Adipocyte (in vitro differentiated cells): ENCODE measurements at regions not wholly inside any gene's neighbourhood (a gene's known extent, or its start where the extent isn't known, plus 50 kb on each side); places are given as distances from the start of the nearest gene placed in this dataset.
"Not testable (repeated sequence)": the region's sequence is repeated elsewhere in the genome, so short reads cannot be mapped to it uniquely, and the experiment has no call there.

Experiments
- DNase-seq: peaks from one replicate; pipeline ENCODE4 v3.0.0-alpha.2; 2015; ENCODE audit warnings: low read depth
- H3K27me3 ChIP-seq: replicated peaks from 2 replicates; pipeline ENCODE4 v1.7.0; 2013; ENCODE audit warnings: mild to moderate bottlenecking, low read length, moderate library complexity; ENCODE audit not compliant: control insufficient read depth, insufficient read depth
- H3K36me3 ChIP-seq: 2 replicates; pipeline ENCODE4 v1.7.0; 2013; ENCODE audit warnings: low read length, mild to moderate bottlenecking, moderate library complexity; ENCODE audit not compliant: control insufficient read depth, insufficient read depth, severe bottlenecking
- H3K4me1 ChIP-seq: 2 replicates; pipeline ENCODE4 v1.7.0; 2013; ENCODE audit warnings: mild to moderate bottlenecking, low read length, moderate library complexity; ENCODE audit not compliant: control insufficient read depth, insufficient read depth
- H3K4me3 ChIP-seq: 2 replicates; pipeline ENCODE4 v1.7.0; 2013; ENCODE audit warnings: mild to moderate bottlenecking, low read length, moderate library complexity
- H3K9ac ChIP-seq: 2 replicates; pipeline ENCODE4 v1.7.0; 2013; ENCODE audit warnings: mild to moderate bottlenecking, low read length, moderate library complexity
- H3K9me3 ChIP-seq: 2 replicates; pipeline ENCODE4 v1.7.0; 2013; ENCODE audit warnings: mild to moderate bottlenecking, low read length, moderate library complexity; ENCODE audit not compliant: control insufficient read depth

- not testable (repeated sequence) for H3K4me1 ChIP-seq, H3K4me3 ChIP-seq, H3K27me3 ChIP-seq, DNase-seq, H3K9ac ChIP-seq, H3K9me3 ChIP-seq, H3K36me3 ChIP-seq
Observed at GRCh38 chr1:219863816-219864215, 64.5 kb downstream of the SLC30A10 start.

GRCh38 chr1:219862366-219862765 lies 66.0 kb downstream of the SLC30A10 start:
- no peaks in the 10 kb centered on the region for H3K9me3 ChIP-seq
- H3K27me3 ChIP-seq = peaks cover 7% of the 10 kb centered on the region
- DNase-seq = no peak
- H3K4me3 ChIP-seq = no peak overlapping the region
- no peaks in the 10 kb centered on the region for H3K36me3 ChIP-seq
- H3K4me1 ChIP-seq = no peaks in the 10 kb centered on the region
- no peak overlapping the region for H3K9ac ChIP-seq

GRCh38 chr1:219858980-219859379 lies 69.4 kb downstream of the SLC30A10 start:
- DNase-seq = no peak
- Histone ChIP-seq H3K27me3 (peaks cover 7% of the 10 kb centered on the region), H3K9ac (no peak overlapping the region), H3K9me3 (no peaks in the 10 kb centered on the region), H3K4me1 (no peaks in the 10 kb centered on the region), H3K36me3 (no peaks in the 10 kb centered on the region), H3K4me3 (no peak overlapping the region)

GRCh38 chr1:219847215-219847855 lies 81.0 kb downstream of the SLC30A10 start:
- H3K9ac ChIP-seq = no peak overlapping the region
- peaks cover 15% of the 10 kb centered on the region for H3K9me3 ChIP-seq
- H3K4me3 ChIP-seq = no peak overlapping the region
- H3K27me3 ChIP-seq = no peaks in the 10 kb centered on the region
- no peaks in the 10 kb centered on the region for H3K36me3 ChIP-seq
- no peak for DNase-seq
- H3K4me1 ChIP-seq = no peaks in the 10 kb centered on the region

- not testable (repeated sequence) for H3K9me3 ChIP-seq, H3K9ac ChIP-seq, H3K4me3 ChIP-seq, H3K4me1 ChIP-seq, H3K36me3 ChIP-seq, DNase-seq
- peaks cover 27% of the 10 kb centered on the region for H3K27me3 ChIP-seq
Observed at GRCh38 chr1:219839595-219839994, 88.8 kb downstream of the SLC30A10 start.

GRCh38 chr1:219837994-219838294 lies 90.4 kb downstream of the SLC30A10 start:
- no peak for DNase-seq
- Histone ChIP-seq H3K9me3 (no peaks in the 10 kb centered on the region), H3K27me3 (peaks cover 27% of the 10 kb centered on the region)

GRCh38 chr1:219837274-219837993 lies 90.9 kb downstream of the SLC30A10 start:
- Histone ChIP-seq H3K4me1 (no peaks in the 10 kb centered on the region), H3K27me3 (peaks cover 27% of the 10 kb centered on the region), H3K9ac (no peak overlapping the region), H3K4me3 (no peak overlapping the region), H3K36me3 (no peaks in the 10 kb centered on the region), H3K9me3 (no peaks in the 10 kb centered on the region)
- DNase-seq = peak; percentile 74

More at GRCh38 chr1:219837994-219838294, 90.4 kb downstream of the SLC30A10 start:
- Histone ChIP-seq H3K9ac (no peak overlapping the region), H3K4me3 (no peak overlapping the region), H3K4me1 (no peaks in the 10 kb centered on the region), H3K36me3 (no peaks in the 10 kb centered on the region)

- Histone ChIP-seq H3K36me3 (no peaks in the 10 kb centered on the region), H3K4me3 (no peak overlapping the region), H3K9me3 (no peaks in the 10 kb centered on the region), H3K27me3 (peaks cover 27% of the 10 kb centered on the region), H3K4me1 (no peaks in the 10 kb centered on the region), H3K9ac (no peak overlapping the region)
- no peak for DNase-seq
Observed at GRCh38 chr1:219834314-219834917, 93.9 kb downstream of the SLC30A10 start.

GRCh38 chr1:219833214-219833815 lies 95.0 kb downstream of the SLC30A10 start:
- no peaks in the 10 kb centered on the region for H3K36me3 ChIP-seq
- no peak overlapping the region for H3K4me3 ChIP-seq
- peaks cover 27% of the 10 kb centered on the region for H3K27me3 ChIP-seq
- H3K9ac ChIP-seq = no peak overlapping the region
- no peak for DNase-seq
- H3K9me3 ChIP-seq = no peaks in the 10 kb centered on the region
- H3K4me1 ChIP-seq = no peaks in the 10 kb centered on the region

- H3K4me3 ChIP-seq = no peak overlapping the region
- H3K36me3 ChIP-seq = no peaks in the 10 kb centered on the region
- no peaks in the 10 kb centered on the region for H3K9me3 ChIP-seq
- H3K4me1 ChIP-seq = no peaks in the 10 kb centered on the region
- no peak overlapping the region for H3K9ac ChIP-seq
- no peak for DNase-seq
- no peaks in the 10 kb centered on the region for H3K27me3 ChIP-seq
Observed at GRCh38 chr1:219826290-219826689, 102.1 kb downstream of the SLC30A10 start.

- DNase-seq = no peak
- no peaks in the 10 kb centered on the region for H3K36me3 ChIP-seq
- H3K4me3 ChIP-seq = no peak overlapping the region
- no peaks in the 10 kb centered on the region for H3K9me3 ChIP-seq
- H3K9ac ChIP-seq = no peak overlapping the region
- no peaks in the 10 kb centered on the region for H3K4me1 ChIP-seq
- no peaks in the 10 kb centered on the region for H3K27me3 ChIP-seq
Observed at GRCh38 chr1:219825355-219825754, 103.0 kb downstream of the SLC30A10 start.
